Kidney glomerular epithelial cell (primary cell): ENCODE measurements at regions not wholly inside any gene's neighbourhood (a gene's known extent, or its start where the extent isn't known, plus 50 kb on each side); places are given as distances from the start of the nearest gene placed in this dataset.
"Not testable (repeated sequence)": the region's sequence is repeated elsewhere in the genome, so short reads cannot be mapped to it uniquely, and the experiment has no call there.

Experiments used
- DNase-seq: peaks from one replicate; lab custom pipeline; 2025; lab: John Stamatoyannopoulos, UW

DNA sequence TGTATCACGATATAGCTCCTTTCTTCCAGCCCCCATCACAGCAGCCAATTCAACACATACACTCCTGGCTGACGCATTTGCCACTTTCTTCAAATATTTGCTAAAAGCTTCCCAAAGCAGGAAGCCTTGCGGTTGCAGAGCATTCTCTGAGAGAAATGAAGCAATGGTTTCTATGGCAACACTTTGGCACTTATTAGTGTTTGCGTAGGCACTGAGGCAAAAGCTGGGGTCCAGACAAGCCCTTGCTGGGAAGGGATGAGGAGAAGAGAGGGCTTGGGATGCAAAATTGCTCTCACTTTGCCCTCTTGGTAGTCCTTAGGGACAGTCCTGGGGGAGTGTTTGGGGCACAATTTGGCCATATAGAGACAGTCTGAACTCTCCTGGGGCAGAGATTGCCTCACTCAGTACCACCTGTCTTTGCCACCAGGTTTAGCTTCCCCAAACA lies 55.0 kb upstream of the PAK3 start:
- DNase-seq, result peak; percentile 80

DNA sequence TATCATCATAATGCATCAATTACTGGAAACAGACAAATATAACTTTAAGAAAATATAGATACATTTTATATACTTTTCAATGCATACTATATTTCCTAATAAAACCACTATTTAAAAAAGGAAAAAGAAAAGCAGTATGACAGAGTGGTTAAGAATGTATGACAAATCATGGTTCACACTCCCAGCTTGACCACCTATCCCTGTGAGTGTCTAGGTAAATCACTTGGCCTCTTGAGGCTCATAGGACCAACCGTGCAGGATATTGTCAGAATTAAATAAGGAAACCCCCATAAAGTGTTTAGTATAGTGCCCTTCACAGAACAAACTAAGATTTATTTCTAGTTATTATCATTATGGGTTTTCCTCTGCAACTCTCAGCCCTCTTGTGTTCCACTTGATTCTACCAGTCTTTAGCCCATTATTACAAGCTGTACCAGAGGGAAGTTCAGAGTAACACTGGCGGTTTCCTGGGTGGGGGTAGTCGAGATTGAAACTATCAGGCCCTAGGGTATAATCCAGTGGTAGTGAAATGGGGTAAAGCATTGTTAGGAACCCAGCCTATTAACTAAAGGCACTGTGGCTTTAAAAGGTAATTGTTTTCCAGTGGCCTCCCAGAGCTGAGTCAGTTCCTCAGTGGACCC lies 55.5 kb upstream of the PAK3 start:
- peak; percentile 53 for DNase-seq

DNA sequence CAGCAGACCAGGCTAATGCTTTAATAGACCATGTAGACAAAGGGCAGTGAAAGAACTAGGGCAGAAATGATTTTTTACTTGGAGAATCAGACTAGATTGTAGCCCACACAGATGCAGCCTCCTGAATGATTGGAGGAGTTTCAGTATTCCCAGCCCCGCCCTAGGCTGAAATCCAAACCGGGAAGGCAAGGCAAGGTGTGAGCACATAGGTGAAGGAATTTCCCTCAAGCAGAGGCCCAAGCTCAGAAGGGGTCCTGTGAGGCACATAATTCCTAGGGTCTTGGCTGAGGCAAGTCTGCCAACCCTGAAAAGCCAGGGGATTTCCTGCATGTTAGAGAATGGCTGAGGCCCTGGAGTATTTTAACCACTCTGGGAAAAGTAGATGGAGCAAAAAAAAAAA lies 56.4 kb upstream of the PAK3 start:
- no peak for DNase-seq

DNA sequence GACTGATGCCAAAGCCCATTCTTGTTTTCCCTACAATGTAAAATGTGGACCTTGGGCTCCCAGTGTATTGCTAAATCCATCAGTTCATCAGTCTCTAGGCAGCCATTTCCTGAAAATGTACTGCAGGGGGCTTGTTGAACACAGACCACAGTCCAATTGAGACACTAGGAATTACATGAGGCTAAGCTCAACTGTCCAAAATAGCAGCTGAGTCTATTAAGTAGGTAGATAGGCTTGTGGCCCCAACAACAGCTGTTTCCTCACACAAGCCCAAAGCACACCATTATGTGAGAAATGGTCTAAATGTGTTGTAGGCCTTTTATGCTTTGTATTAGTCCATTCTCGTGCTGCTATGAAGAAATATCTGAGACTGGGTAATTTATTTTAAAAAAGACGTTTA lies 60.0 kb upstream of the PAK3 start:
- DNase-seq, result no peak

DNA sequence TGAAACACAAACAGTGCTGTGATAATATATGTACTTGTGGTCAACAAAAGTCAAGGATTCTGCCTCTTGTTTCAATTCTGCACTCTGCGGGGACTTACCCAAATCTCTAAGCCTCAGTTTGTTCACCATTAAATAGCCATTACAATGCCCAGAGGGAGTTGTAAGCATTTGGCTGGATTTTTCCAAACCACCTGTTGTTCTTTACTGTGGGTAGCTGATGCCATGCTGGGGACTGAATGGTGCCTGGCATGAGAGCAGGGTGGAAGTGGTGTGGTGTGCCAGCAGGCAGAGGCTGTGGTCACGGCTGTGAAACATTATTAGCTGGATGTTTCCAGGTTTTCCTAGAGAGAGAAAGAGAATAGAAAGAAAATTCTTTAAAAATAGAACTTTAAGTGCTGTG lies 60.7 kb upstream of the PAK3 start:
- DNase-seq, result no peak

DNA sequence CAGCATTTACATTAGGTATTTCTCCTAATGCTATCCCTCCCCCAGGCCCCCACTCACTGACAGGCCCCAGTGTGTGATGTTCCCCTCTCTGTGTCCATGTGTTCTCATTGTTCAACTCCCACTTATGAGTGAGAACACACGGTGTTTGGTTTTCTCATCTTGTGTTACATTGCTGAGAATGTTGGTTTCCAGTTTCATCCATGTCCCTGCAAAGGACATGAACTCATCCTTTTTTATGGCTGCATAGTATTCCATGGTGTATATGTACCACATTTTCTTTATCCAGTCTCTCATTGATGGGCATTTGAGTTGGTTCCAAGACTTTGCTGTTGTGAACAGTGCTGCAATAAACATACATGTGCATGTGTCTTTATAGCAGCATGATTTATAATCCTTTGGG lies 73.0 kb upstream of the PAK3 start:
- DNase-seq, result not testable (repeated sequence)

DNA sequence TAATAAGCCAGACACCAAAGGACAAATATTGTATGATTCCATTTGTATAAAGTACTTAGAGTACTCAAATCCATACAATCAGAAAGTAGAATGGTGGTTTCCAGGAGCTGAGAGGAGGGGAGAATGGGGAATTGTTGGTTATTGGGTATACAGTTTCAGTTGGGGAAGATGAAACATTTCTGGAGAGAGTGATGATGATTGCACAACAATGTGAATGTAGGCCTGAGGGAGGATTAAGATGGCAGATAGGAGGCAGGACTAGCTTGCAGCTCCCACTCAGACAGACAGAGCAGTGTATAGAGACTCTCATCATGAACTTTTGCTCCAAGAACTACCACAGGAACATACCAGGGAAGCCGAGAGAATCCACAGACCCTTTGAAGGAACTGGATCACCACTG lies 75.7 kb upstream of the PAK3 start:
- no peak for DNase-seq

DNA sequence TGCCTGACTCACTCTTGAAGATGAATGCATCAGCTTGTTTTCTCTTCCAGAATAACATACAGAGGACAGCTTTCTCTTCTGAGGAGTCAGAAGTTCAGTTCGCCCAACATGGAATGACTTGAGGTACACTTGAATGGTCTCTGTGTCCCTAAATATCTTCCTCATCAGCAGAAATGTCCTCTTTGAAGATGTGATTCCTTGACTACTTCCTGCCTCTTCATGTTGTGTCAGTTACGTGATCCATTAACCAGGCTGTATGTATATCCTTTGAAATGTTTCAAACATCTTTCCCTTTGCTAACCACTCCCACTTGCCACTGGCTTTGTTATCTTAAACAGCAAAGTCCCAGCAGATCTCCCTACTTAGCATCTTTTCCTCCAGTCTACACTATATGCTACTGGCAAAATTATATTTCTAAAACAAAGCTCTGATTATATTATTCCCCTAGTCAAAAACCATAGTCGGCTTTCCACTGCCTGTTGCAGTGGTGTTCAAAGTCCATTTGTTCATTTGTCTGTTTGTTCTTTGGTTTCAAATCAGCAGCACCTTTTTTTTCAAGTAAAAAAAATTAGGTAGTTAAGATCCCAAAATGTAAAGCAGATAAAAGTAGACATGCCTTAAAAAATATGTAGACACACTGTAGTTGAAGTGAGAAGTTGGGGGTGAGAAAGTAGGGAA lies 82.1 kb upstream of the PAK3 start:
- no peak for DNase-seq

DNA sequence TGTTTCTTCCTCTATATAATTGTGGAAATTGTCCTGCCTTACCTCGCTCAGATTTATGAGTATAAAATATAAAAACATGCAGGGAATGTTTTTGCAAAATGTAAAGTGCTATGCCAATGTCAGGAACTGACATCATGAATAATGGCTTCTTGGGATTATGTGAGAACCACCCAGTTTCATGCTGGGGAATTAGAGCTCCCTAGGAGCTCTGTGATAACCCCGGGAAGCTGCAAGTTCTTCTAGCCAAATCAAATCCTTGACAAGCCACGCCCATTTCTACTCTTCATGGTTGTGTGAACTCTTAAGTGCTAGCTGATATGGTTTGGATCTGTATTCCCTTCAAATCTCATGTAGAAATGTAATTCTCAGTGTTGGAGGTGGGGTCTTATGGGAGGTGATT lies 85.9 kb upstream of the PAK3 start:
- no peak for DNase-seq

DNA sequence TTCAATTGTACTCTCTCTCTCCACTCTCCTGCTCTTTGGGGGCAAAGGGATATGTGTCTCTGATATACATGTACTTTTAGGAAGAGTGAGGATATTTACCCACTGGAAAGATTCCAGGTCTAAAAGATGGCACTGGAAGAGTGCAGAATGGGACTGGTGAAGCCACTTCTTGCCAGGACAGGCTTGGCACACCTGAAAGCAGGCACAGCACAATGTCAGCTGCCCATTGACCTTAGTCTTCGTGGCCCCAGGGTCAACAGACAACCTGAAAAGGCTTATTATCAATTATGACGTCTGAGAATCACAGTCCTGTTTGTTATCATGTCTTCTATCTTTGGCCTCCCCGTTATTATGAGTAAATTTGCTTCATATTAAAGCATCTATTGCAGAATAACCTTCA lies 86.7 kb upstream of the PAK3 start:
- DNase-seq, result no peak

DNA sequence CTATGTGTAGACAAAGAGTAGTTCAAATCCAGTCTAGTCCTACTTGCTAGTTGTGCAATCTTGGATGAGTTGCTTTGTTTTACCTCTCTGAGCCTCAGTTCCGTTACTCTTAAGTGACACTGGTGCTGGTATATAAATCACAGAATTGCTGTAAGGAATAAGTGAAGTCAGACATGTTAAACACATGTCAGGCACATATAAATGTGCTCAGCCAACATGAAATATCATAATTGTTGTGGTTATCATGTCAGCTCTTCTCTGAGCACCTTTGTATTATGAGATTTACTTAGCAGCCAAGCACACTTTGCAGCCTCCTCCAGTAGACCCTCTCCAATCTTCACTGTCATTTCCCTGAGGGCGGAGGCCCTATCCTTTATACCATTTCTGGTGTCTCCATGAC lies 87.9 kb upstream of the PAK3 start:
- no peak for DNase-seq

DNA sequence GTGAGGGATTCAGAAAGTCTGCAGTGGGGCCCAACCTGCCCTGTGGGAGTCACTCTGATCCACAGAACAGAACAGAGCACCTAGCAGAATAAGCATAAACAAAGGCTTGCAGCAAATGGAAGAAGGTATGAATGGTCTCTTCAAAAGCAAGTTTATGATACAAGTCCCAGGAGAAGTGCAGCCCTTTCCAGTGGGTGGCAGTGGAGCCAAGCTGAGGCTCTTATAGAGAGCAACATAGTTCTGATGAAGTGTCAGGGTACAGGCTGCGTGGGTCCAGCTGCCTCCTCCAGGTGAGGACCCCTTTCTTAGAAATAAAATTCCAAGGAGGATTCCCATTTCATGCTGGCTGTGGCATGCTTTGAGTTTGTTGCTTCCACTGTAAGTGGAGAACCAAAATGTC lies 88.8 kb upstream of the PAK3 start:
- DNase-seq, result no peak

DNA sequence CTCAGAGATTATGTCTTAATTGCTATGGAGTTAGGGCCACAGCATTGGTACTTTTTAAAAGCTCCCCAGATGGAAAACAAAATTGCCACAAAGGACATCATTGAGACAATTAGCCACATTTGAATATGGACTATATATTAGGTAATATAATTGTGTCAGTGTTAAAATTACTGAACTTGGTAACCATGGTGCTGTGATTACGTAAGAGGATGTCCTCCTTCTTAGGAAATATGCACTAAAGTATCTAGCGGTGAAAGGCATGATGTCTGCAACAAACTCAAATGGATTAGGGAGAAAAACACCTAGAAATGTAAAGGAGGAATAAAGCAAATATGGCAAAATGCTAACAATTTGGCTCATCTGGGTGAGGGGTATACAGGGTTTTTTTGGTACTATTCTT lies 89.9 kb upstream of the PAK3 start:
- no peak for DNase-seq

DNA sequence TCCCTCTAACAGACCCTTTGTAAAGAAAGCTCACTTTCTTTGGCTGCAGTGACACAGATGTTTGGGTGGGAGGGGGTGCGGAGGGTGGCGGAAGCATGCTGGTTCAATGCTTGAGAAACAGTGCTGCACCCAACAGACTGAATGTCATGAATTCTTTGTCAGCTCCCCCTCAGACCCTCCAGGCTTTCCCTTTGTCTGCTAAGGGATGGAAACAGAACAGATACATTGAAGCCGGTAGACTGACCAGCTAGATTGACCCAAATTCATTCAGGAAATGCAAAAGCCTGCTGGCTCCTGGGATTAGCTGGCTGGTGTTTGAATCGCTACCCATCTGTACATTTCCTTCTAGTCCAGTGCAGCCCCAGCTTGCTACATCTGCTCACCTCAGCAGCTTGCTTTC lies 90.8 kb upstream of the PAK3 start:
- DNase-seq, result no peak

DNA sequence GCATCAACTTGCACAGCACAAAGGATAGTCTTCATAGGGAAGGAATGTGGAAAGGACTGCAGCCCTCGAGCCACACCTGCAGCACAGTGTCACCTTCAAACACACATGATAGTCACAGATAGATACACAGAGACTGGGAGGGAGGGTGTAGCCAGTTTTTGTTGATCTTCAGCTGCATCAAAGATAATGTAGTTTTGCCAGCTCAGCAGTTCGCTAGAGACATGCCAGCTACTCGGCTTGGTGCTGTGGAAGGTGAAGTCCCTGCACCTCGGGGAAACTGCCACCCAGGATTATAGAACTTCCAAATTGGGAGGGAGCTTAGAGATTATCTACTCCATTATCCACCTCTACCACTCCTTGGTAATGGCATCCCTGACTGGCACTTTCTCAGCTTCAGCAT lies 92.9 kb upstream of the PAK3 start:
- no peak for DNase-seq

DNA sequence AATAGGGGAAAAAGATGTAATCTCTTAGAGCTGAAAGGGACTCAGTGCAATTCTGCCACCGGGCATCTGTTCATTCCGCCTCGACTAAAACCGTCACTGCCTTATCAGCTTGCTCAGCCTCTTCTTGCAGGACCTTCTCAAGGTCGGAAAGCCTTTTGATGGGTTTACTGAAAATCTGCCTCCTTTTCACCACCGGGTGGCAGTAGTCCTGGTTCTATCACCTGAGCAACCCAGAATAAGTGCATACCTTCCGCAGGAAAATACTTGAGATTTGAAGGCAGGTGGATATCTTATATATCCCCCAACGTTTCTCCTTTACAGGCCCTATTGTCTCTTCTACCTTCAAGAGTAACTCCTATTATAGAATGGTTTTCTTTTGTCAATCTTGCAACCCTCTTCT lies 103.4 kb upstream of the PAK3 start:
- peak; percentile 4 for DNase-seq

DNA sequence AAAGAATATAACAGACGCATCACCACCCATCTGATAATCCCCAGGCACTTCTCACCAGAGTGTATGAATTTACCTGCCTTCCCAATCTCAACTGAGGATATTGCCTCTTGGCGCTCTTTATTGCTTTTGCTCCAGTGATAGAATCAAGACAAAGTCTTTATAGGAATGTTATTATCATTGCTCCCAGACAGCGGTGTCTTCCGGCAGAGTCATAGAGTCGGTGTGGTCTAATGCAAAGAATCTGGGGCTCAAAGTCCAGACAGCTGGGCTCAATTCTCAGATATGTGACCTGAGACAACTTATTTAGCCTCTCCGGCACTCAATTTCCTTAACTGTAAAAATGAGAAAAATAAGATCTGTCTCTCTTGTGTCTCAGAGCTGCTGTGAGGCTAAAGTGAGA lies 106.1 kb upstream of the PAK3 start:
- no peak for DNase-seq

DNA sequence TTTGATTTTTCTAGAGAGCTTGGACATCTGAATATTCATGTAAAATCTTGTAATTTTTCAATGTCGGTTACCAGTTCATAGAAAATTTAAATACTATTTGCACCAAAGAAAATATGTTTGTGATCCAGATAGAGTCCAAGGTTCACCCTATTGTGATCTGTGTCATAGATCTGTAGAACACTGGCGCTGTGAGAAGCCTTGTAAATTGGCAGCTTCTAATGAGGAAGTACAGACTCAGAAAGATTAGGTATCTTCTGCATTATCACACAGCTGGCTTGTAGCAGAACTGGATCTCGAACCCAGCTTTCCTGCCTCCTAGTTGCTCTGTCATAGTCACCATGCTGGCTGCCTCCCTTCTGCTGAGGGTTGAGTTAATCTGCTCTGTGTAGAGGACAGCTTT lies 106.5 kb upstream of the PAK3 start:
- DNase-seq, result no peak

DNA sequence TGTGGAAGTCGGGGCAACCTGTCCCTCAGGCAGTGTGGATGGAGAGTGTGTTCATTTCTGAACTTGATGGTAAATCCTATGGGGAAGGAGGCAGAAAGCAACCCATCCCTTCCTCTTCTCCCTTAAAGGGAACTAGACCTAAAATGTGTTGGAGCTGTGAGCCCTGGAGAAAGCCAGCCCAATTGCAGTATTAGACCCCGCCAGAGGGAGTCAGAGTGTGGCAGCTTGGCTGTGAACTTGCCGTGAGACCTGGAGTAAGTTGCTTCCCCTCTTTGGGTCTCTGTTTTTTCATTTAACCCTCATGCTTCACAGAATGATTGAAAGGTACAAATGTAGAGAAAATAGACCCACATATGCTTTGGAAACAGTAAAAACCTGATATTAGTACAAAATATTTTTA lies 108.7 kb upstream of the PAK3 start:
- no peak for DNase-seq

DNA sequence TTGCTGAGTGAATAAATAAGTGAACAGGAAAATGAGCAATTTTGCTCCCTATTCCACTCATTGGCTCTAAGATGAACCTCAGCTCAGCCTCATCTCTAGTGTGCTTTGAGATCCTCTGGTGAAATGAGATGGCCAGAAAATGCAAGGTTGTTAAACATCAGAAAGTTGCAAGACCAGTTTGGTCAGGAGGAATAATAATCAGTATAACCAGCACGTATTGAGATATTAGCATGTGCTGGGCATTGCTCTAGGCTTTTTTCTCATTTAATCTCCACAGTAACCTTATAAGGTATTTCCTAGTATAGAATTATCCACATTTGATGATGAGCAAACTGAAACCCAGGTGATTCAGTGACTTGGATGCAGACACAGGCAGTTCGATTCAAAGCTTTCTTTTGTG lies 110.5 kb upstream of the PAK3 start:
- DNase-seq, result no peak

DNA sequence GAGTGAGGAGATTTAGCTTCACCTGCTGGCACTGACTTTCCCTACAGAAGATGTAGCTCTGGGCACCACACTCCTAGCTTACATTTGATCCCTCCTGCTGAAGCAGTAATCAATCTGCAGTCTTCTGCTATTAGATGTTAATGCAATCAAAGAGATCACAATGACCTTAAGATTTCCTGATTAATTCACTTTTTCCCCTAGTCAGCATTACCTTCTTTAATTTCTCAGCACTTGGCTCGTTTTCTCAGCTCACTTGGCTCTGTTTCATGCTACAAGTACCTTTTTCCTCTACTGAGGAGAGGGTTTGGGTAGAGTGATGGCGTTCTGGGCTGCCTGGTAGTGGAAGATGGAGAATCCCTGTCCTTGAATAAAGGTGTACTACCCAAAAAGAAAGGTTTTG lies 113.0 kb upstream of the PAK3 start:
- DNase-seq, result no peak

DNA sequence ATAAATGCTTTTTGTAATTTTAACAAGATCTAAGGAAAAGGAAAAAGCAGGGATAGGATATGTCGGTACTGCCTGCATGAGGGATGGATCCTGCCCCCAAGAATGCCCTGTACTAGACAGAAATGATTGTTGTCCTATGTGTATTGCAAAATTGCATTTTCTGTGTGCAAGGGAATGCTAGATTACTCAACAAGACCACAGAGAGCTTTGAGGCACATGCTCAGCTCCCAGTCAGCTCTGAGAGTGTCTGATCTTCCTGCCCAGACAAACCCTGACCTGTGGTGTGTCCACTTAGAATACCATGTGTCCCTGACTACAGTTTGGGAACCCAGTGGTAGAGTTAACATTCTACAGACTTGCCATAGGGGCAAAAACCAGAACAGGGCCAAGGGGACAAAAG lies 129.2 kb upstream of the PAK3 start:
- no peak for DNase-seq

DNA sequence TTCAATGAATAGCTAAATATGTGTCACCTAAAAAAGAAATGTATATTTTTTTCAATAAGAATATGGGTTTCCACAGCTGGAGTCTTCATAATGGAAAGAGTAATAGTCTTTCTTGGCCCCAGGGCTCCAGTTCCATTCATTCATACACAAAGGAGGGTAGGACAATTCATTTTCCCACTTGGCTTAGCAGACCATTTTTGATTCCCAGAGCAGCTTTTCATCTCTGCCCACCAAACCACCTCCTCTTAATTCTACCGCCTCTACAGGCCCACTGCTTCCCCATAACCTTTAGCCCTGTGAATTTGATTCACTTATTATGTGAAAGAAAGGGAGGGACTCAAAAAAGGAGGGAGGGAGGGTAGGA lies 129.9 kb upstream of the PAK3 start:
- no peak for DNase-seq

DNA sequence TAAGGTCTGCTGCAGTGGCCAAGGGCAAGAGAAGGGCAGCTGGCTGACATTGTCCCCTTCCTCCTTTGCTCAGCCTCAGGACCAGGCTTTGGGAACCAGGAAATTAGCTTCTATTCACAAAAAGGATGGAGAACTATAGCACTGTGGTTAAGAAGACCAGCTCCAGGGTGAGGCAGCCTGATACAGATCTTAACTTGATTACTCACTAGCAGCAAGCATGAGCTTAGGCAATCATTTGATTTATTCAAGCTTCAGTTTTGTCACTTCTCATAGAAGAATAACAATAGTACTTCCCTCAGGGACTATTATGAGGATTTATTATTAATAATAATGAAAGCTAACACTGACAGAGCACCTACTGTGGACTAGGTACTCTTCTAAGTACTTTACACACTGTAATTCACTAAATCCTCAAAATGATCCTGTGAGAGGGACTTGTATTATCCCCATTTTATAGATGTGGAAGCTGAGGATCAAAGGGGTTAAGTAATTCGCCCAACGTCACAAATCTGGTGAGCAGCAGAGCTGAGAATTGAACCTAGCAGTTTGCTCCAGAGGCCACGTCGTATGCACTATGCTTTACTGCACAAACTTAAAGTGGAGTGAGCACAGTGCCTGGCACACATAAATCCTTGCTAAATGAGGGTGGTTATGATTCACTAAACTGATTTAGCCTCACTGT lies 130.4 kb upstream of the PAK3 start:
- no peak for DNase-seq
